Neural progenitor cell (in vitro differentiated cells): ENCODE measurements at regions not wholly inside any gene's neighbourhood (a gene's known extent, or its start where the extent isn't known, plus 50 kb on each side); places are given as distances from the start of the nearest gene placed in this dataset.

Experiments used
- EZH2 ChIP-seq: fragments of 200-600 bp; sonication (generic); IDR thresholded peaks from 2 replicates; pipeline ENCODE4 v1.6.1; 2017; ENCODE audit warnings: antibody characterized with exemption, mild to moderate bottlenecking, moderate library complexity
- EZH2phosphoT487 ChIP-seq: fragments of 200-600 bp; sonication (generic); IDR thresholded peaks from 2 replicates; pipeline ENCODE4 v1.6.1; 2017; ENCODE audit warnings: antibody characterized with exemption

DNA sequence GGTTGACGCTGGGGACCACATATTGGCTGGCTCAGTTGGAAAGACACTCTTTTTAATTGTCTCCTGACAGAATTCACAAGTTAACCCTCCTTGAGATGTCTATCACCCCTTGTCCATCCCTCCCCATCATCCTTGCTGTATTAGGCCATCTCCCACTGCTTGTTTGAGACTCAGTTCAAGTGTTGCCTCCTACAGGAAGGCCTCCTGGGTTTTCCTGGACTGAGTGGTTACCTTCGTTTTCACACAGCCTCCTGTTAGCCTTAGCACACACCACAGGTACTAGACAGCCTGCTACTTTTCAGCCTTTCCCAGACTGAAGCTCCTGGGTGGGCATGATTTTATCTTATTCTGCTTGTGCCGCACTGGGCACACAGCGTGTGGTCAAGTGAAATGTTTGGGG lies 145.3 kb upstream of the STX18 start:
- TF ChIP-seq EZH2 (no peak), EZH2phosphoT487 (no peak)
